ENCODE measurements at regions not wholly inside any gene's neighbourhood (a gene's known extent, or its start where the extent isn't known, plus 50 kb on each side); places are given as distances from the start of the nearest gene placed in this dataset.
A peak's percentile ranks its signal among the peaks of the same experiment; 100 is the strongest.

DNA sequence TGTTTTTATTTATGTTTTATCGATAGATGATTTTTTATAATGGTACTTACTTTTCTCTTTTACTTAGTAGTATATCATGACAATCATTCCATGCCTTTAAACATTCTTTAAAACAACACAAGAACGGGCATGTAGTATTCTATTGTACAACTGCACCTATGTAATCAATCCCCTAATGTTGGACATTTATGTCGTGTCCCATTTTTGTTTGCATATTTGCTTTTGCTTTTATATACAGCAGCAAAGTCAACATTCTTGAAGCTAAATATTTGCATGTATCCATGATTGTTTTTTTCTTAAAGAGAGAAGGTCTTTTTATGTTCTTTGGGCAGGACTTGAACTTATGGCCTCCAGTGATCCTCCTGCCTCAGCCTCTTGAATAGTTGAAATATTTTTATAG lies 527.0 kb upstream of the CLINT1 start:
- no peaks in the 10 kb centered on the region for H3K36me3 Mint-ChIP-seq (ENCODE audit: low read depth)
- Histone ChIP-seq H3K27me3 (ENCODE audit: control insufficient read depth in 1 of 2, insufficient read depth in 2 of 2, low read length in 2 of 2) (no peaks in the 10 kb centered on the region), H3K4me1 (ENCODE audit: insufficient read depth, low read length) (no peaks in the 10 kb centered on the region), H3K4me3 (ENCODE audit: low read length) (no peak overlapping the region), H3K27ac (ENCODE audit: low read depth in 1 of 2, low read length in 2 of 2) (no peak overlapping the region), H3K36me3 (ENCODE audit: insufficient read depth, low read length) (no peaks in the 10 kb centered on the region), H3K9me3 (ENCODE audit: control insufficient read depth in 1 of 2, insufficient read depth in 1 of 2, low read length in 2 of 2) (peaks cover 0 to 7% of the 10 kb centered on the region in 2 experiments)
- POLR2A ChIA-PET, result no interaction called here
- H3K27ac Mint-ChIP-seq, result no peak overlapping the region
- DNase-seq (no peak), ATAC-seq (ENCODE audit: poor library complexity) (no peak)
- intact Hi-C loops (cut with DNase I, micrococcal nuclease), result no loop called here
- TF ChIP-seq, protein P1, sequence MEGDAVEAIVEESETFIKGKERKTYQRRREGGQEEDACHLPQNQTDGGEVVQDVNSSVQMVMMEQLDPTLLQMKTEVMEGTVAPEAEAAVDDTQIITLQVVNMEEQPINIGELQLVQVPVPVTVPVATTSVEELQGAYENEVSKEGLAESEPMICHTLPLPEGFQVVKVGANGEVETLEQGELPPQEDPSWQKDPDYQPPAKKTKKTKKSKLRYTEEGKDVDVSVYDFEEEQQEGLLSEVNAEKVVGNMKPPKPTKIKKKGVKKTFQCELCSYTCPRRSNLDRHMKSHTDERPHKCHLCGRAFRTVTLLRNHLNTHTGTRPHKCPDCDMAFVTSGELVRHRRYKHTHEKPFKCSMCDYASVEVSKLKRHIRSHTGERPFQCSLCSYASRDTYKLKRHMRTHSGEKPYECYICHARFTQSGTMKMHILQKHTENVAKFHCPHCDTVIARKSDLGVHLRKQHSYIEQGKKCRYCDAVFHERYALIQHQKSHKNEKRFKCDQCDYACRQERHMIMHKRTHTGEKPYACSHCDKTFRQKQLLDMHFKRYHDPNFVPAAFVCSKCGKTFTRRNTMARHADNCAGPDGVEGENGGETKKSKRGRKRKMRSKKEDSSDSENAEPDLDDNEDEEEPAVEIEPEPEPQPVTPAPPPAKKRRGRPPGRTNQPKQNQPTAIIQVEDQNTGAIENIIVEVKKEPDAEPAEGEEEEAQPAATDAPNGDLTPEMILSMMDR (IDR thresholded peaks at IDR 0.05), result no peak
- H3K27me3 Mint-ChIP-seq, result no peaks in the 10 kb centered on the region
- H3K4me3 Mint-ChIP-seq, result no peak overlapping the region
- CTCF ChIA-PET, result no interaction called here
- no peaks in the 10 kb centered on the region for H3K4me1 Mint-ChIP-seq (ENCODE audit: low read depth)
- H3K9me3 Mint-ChIP-seq, result peaks cover 3% of the 10 kb centered on the region

DNA sequence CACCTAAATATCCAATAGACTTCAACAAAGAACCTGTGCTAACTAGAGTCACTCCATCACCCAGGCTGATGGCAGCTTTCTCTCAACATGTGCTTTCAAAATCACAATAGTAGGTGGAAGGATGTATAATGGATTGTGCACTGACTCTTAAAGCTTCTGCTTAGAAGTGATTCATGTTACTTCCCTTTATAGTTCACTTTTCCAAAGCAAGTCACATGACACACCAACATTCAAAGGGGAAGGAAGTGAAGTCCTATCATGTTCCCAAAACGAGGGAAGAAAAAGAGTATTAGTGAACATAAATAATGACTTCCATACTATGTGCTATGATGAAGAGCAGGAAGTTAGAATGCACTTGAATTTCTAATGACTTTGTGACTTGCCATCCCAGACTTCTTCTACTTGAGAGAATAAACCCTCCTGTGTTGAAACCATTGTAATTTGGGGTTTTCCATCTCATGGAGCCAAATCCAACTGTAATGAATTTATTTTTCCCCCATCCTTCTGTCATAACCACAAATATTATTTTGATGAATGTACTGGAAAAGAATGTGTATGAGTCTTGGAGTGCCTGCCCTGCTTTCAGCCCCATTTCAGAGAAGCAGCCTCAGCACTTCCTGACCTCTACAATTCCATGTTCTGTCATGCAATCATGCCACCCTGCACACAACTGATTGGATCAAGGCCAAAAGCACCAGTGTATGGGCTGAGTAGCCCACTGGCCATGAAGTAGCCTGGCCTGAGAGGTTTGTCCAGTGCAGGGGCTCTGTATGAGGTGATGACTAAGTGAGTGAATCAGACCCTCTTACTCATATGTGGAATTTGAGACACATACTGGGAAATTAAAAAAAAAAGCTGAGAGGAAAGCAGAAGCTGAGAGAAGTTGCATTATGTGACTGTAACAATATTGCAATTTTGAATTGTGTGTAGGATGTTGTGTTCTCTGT lies 525.9 kb upstream of the CLINT1 start:
- Histone ChIP-seq H3K4me1 (ENCODE audit: insufficient read depth, low read length) (no peaks in the 10 kb centered on the region), H3K36me3 (ENCODE audit: insufficient read depth, low read length) (no peaks in the 10 kb centered on the region), H3K9me3 (ENCODE audit: control insufficient read depth in 1 of 2, insufficient read depth in 1 of 2, low read length in 2 of 2) (peaks cover 0 to 7% of the 10 kb centered on the region in 2 experiments), H3K4me3 (ENCODE audit: low read length) (no peak overlapping the region), H3K27ac (ENCODE audit: low read depth in 1 of 2, low read length in 2 of 2) (no peak overlapping the region), H3K27me3 (ENCODE audit: control insufficient read depth in 1 of 2, insufficient read depth in 2 of 2, low read length in 2 of 2) (no peaks in the 10 kb centered on the region)
- H3K4me3 Mint-ChIP-seq, result no peak overlapping the region
- DNase-seq (peak in 2 of 14 experiments; percentile 52 to 65), ATAC-seq (ENCODE audit: poor library complexity) (no peak)
- H3K27me3 Mint-ChIP-seq, result no peaks in the 10 kb centered on the region
- CTCF ChIA-PET, result interaction anchor here (0.6 kb wide), 1 partner anchor 772 kb away, joined by 3 read pairs; no protein-coding TSS in a partner anchor
- POLR2A ChIA-PET, result no interaction called here
- no peak overlapping the region for H3K27ac Mint-ChIP-seq
- TF ChIP-seq, protein P1 (IDR thresholded peaks at IDR 0.05), result no peak
- H3K9me3 Mint-ChIP-seq, result peaks cover 3% of the 10 kb centered on the region
- intact Hi-C loops (cut with DNase I, micrococcal nuclease), result no loop called here
- H3K4me1 Mint-ChIP-seq (ENCODE audit: low read depth), result no peaks in the 10 kb centered on the region
- H3K36me3 Mint-ChIP-seq (ENCODE audit: low read depth), result no peaks in the 10 kb centered on the region

DNA sequence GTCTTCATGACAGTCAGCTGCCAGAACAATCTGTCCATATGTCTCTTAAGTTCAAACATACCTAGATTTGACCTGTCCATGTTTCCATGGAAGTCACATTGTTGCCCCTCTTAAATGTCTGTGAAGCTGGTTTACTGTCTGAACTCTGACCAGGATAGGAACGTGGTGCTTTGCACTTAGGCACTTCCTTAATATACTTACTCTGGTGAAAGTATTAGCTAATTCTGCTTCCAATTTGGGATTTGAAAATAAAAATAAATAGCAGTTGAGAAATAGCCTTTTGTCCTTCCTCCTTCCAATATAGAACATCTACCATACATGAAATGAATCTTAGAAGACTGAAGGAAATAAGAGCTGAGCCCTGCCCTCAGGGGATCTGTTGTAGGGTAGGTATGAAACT lies 524.5 kb upstream of the CLINT1 start:
- no peaks in the 10 kb centered on the region for H3K4me1 ChIP-seq (ENCODE audit: insufficient read depth, low read length)
- no peaks in the 10 kb centered on the region for H3K27me3 ChIP-seq (ENCODE audit: control insufficient read depth in 1 of 2, insufficient read depth in 2 of 2, low read length in 2 of 2)
- DNase-seq (no peak), ATAC-seq (ENCODE audit: poor library complexity) (no peak)
- no peaks in the 10 kb centered on the region for H3K4me1 Mint-ChIP-seq (ENCODE audit: low read depth)
- H3K9me3 Mint-ChIP-seq, result peaks cover 3% of the 10 kb centered on the region
- H3K4me3 Mint-ChIP-seq, result no peak overlapping the region
- TF ChIP-seq, protein P1 (IDR thresholded peaks at IDR 0.05), result no peak
- H3K36me3 Mint-ChIP-seq (ENCODE audit: low read depth), result no peaks in the 10 kb centered on the region
- CTCF ChIA-PET, result no interaction called here
- no peak overlapping the region for H3K4me3 ChIP-seq (ENCODE audit: low read length)
- peaks cover 0 to 7% of the 10 kb centered on the region in 2 experiments for H3K9me3 ChIP-seq (ENCODE audit: control insufficient read depth in 1 of 2, insufficient read depth in 1 of 2, low read length in 2 of 2)
- intact Hi-C loops (cut with DNase I, micrococcal nuclease), result no loop called here
- no peaks in the 10 kb centered on the region for H3K27me3 Mint-ChIP-seq
- POLR2A ChIA-PET, result no interaction called here
- H3K36me3 ChIP-seq (ENCODE audit: insufficient read depth, low read length), result no peaks in the 10 kb centered on the region
- no peak overlapping the region for H3K27ac Mint-ChIP-seq
- H3K27ac ChIP-seq (ENCODE audit: low read depth in 1 of 2, low read length in 2 of 2), result no peak overlapping the region

Measured in CD4-positive, alpha-beta T cell (primary cell).